K562 (cell line): ENCODE measurements at regions not wholly inside any gene's neighbourhood (a gene's known extent, or its start where the extent isn't known, plus 50 kb on each side); places are given as distances from the start of the nearest gene placed in this dataset.

Source experiments
- ATAC-seq: fragments of 200-7000 bp; cut with Tn5 transposase; 3 replicates; pipeline ENCODE4 v1.9.1; 2020; ENCODE audit warnings: moderate library complexity
- BruUV-seq: library from RNA; stranded (reverse); fragments of 400-500 nt; replicated peaks from 2 replicates; lab custom pipeline; 2021; lab: Mats Ljungman, UMichigan
- CTCF ChIA-PET: fragments of 300-600 bp; formaldehyde crosslinking; extraction: SDS; loops from one replicate; lab custom pipeline; 2021; ENCODE audit warnings: low intra/inter-chr PET ratio; lab: Yijun Ruan, JAX
- POLR2A ChIA-PET: fragments of 300-600, 350-650 bp; sonication (Branson Sonifier 250); formaldehyde crosslinking; extraction: SDS; loops from one replicate; lab custom pipeline; 2021; ENCODE audit warnings: antibody characterized with exemption, inconsistent platforms; lab: Yijun Ruan, JAX
- DNase-seq, 4 experiments: peaks; one replicate each; pipeline versions ENCODE4 v3.0.0 to v3.0.0-alpha.2; 2011 to 2018; ENCODE audit warnings: low spot score in 3 of 4, mixed read lengths in 3 of 4; ENCODE audit errors: extremely low read depth in 1 of 4
- FAIRE-seq: peaks from 2 replicates; lab custom pipeline; 2011; peaks lifted over from hg19 to GRCh38; lab: Jason Lieb, UNC
- H2AFZ ChIP-seq: 2 replicates; pipeline ENCODE4 v1.6.0; 2011; ENCODE audit warnings: low read depth, low read length, control low read depth, inconsistent platforms
- H3K27ac ChIP-seq: fragments of 200-600 bp; 3 replicates; pipeline ENCODE4 v1.8.0; 2011; ENCODE audit warnings: low read depth, mild to moderate bottlenecking, control low read depth, inconsistent platforms, low read length, moderate library complexity, mixed read lengths; ENCODE audit errors: extremely low read depth
- H3K27me3 ChIP-seq, 2 experiments: fragments of 300-600 bp in 1 of 2; 2 replicates in 1 of 2; 3 replicates in 1 of 2; pipeline versions ENCODE4 v1.6.0 to v1.8.0; 2011; ENCODE audit warnings: inconsistent platforms in 2 of 2, low read length in 2 of 2, mild to moderate bottlenecking in 1 of 2, mixed read lengths in 1 of 2, moderate library complexity in 1 of 2; ENCODE audit not compliant: control insufficient read depth in 2 of 2, insufficient read depth in 2 of 2
- H3K36me3 ChIP-seq: fragments of 300-600 bp; 3 replicates; pipeline ENCODE4 v1.8.0; 2011; ENCODE audit warnings: mild to moderate bottlenecking, low read length, inconsistent platforms; ENCODE audit not compliant: control insufficient read depth, insufficient read depth
- H3K4me1 ChIP-seq, 2 experiments: fragments of 200-600 bp in 1 of 2; replicated peaks in 1 of 2; 2 replicates in 1 of 2; 3 replicates in 1 of 2; pipeline versions ENCODE4 v1.5.1 to v1.8.0; 2011; ENCODE audit warnings: inconsistent platforms in 2 of 2, low read length in 2 of 2, mild to moderate bottlenecking in 1 of 2, mixed read lengths in 1 of 2, moderate library complexity in 1 of 2; ENCODE audit not compliant: control insufficient read depth in 2 of 2, insufficient read depth in 2 of 2
- H3K4me2 ChIP-seq: 2 replicates; pipeline ENCODE4 v1.6.1; 2011; ENCODE audit warnings: low read length, control low read depth, inconsistent platforms, mixed read lengths; ENCODE audit not compliant: insufficient read depth
- H3K4me3 ChIP-seq: fragments of 200-600 bp; sonication (generic), shearing (Covaris generic); 2 replicates; pipeline ENCODE4 v1.5.1; 2016; ENCODE audit warnings: control low read depth, inconsistent platforms
- H3K79me2 ChIP-seq: fragments of 200-600 bp; 3 replicates; pipeline ENCODE4 v1.8.0; 2011; ENCODE audit warnings: low read length, inconsistent platforms; ENCODE audit not compliant: control insufficient read depth, insufficient read depth
- H3K9ac ChIP-seq, 2 experiments: 2 replicates each; pipeline versions ENCODE4 v1.6.0 to v1.6.1; 2011; ENCODE audit warnings: low read depth in 2 of 2, low read length in 2 of 2, control low read depth in 1 of 2, inconsistent platforms in 1 of 2, mild to moderate bottlenecking in 1 of 2, mixed read lengths in 1 of 2; ENCODE audit not compliant: insufficient read depth in 1 of 2
- H3K9me1 ChIP-seq: one replicate; pipeline ENCODE4 v1.6.0; 2011; ENCODE audit warnings: inconsistent platforms, mild to moderate bottlenecking, low read length, moderate library complexity; ENCODE audit not compliant: control insufficient read depth, insufficient read depth
- H3K9me3 ChIP-seq: replicated peaks from 2 replicates; pipeline ENCODE4 v1.5.1; 2011; ENCODE audit warnings: low read depth, low read length, inconsistent platforms; ENCODE audit not compliant: control insufficient read depth, insufficient read depth
- H4K20me1 ChIP-seq: replicated peaks from 2 replicates; pipeline ENCODE4 v1.6.1; 2011; ENCODE audit warnings: low read length, inconsistent platforms, mixed read lengths; ENCODE audit not compliant: control insufficient read depth, insufficient read depth
- ARID4B ChIP-seq: sonication (generic); formaldehyde crosslinking; IDR thresholded peaks from 2 replicates; pipeline ENCODE4 v1.8.0; 2022; ENCODE audit warnings: mild to moderate bottlenecking, missing genetic modification reagents
- ATF4 ChIP-seq: fragments of 450-650 bp; formaldehyde crosslinking; IDR thresholded peaks from 2 replicates; pipeline ENCODE4 v1.4.0; 2022; ENCODE audit warnings: mild to moderate bottlenecking, moderate library complexity
- CGGBP1 ChIP-seq: fragments of 250-450 bp; sonication (Bioruptor Pico); IDR thresholded peaks from 2 replicates; pipeline ENCODE4 v1.9.0; 2021; ENCODE audit warnings: mild to moderate bottlenecking
- GMEB1 ChIP-seq: fragments of 250-450 bp; sonication (Bioruptor Pico); IDR thresholded peaks from 2 replicates; pipeline ENCODE4 v1.4.0; 2020; ENCODE audit warnings: mild to moderate bottlenecking
- ZFX ChIP-seq: sonication (generic); formaldehyde crosslinking; IDR thresholded peaks from 2 replicates; pipeline ENCODE4 v1.8.0; 2022; ENCODE audit warnings: mild to moderate bottlenecking, missing genetic modification reagents, moderate library complexity
- ZNF75A ChIP-seq: fragments of 450-650 bp; formaldehyde crosslinking; IDR thresholded peaks from 2 replicates; pipeline ENCODE4 v1.4.0; 2020; ENCODE audit warnings: mild to moderate bottlenecking
- WGBS: fragments of 100-300 bp; shearing (Covaris generic); methylation state at CpG from one replicate; pipeline ENCODE4 v1.1.6; 2016; ENCODE audit warnings: low coverage, mixed read lengths; ENCODE audit not compliant: insufficient coverage; ENCODE audit errors: missing lambda C conversion rate; 5-methylcytosine and 5-hydroxymethylcytosine counted together
- in situ Hi-C: fragments of 300-500 bp; cut with MboI; formaldehyde crosslinking; loops from 4 replicates; pipeline ENCODE4 v1.15.0; 2018; ENCODE audit warnings: inconsistent platforms, mixed read lengths
- intact Hi-C: fragments of 100-400 bp; cut with micrococcal nuclease; formaldehyde crosslinking; loops from 2 replicates; pipeline ENCODE4 v1.14.2; 2022

- 13% methylated on average over 3 of the region's 4 CpGs for WGBS
- no peak overlapping the region for H3K4me2 ChIP-seq
- no peak overlapping the region for H2AFZ ChIP-seq
- no peaks in the 10 kb centered on the region for H3K9me3 ChIP-seq
- POLR2A ChIA-PET, result no interaction called here
- DNase-seq, result no peak
- H4K20me1 ChIP-seq, result no peaks in the 10 kb centered on the region
- no peaks in the 10 kb centered on the region for H3K4me1 ChIP-seq
- BruUV-seq, result no TSS peak
- CTCF ChIA-PET, result no interaction called here
- TF ChIP-seq GMEB1 (CRISPR knock-in tag), result no peak
- TF ChIP-seq ZNF75A, result no peak
- no peak for TF ChIP-seq ZFX (CRISPR knock-in tag)
- no peak for TF ChIP-seq CGGBP1 (CRISPR knock-in tag)
- no peak for ATAC-seq
- H3K4me3 ChIP-seq, result no peak overlapping the region
- no peaks in the 10 kb centered on the region for H3K36me3 ChIP-seq
- FAIRE-seq, result no peak
- no peaks in the 10 kb centered on the region for H3K79me2 ChIP-seq
- no peak overlapping the region for H3K27ac ChIP-seq
- in situ Hi-C loops, result no loop called here
- H3K27me3 ChIP-seq, result no peaks in the 10 kb centered on the region
- no peak overlapping the region for H3K9ac ChIP-seq
- no peaks in the 10 kb centered on the region for H3K9me1 ChIP-seq
- intact Hi-C loops, result no loop called here
Observed at GRCh38 chr5:105882956-105883481, 1787.7 kb downstream of the EFNA5 start.

GRCh38 chr5:105878402-105878801, 1792.3 kb downstream of the EFNA5 start:
- intact Hi-C loops, result no loop called here
- no peak for FAIRE-seq
- Histone ChIP-seq H3K27ac (no peak overlapping the region), H3K9me3 (no peaks in the 10 kb centered on the region), H2AFZ (0 out of 2 replicates have a peak overlapping the region, but pooled peaks have one; percentile 39), H4K20me1 (no peaks in the 10 kb centered on the region), H3K27me3 (no peaks in the 10 kb centered on the region), H3K9me1 (no peaks in the 10 kb centered on the region), H3K79me2 (no peaks in the 10 kb centered on the region), H3K36me3 (no peaks in the 10 kb centered on the region), H3K9ac (no peak overlapping the region), H3K4me1 (no peaks in the 10 kb centered on the region), H3K4me3 (no peak overlapping the region), H3K4me2 (no peak overlapping the region)
- BruUV-seq, result no TSS peak
- in situ Hi-C loops, result no loop called here
- ChIA-PET POLR2A (no interaction called here), CTCF (no interaction called here)
- no peak for DNase-seq
- no peak for ATAC-seq
- 0% methylated on average over 1 of the region's 1 CpG for WGBS
- no peak for TF ChIP-seq ARID4B (CRISPR knock-in tag)
- no peak for TF ChIP-seq ATF4 (CRISPR knock-in tag)
